CD4-positive, alpha-beta T cell treated with Interleukin-17A for 1 hour (primary cell): ENCODE measurements at regions not wholly inside any gene's neighbourhood (a gene's known extent, or its start where the extent isn't known, plus 50 kb on each side); places are given as distances from the start of the nearest gene placed in this dataset.

Experiments used
- DNase-seq: peaks from one replicate; pipeline ENCODE4 v3.0.0-alpha.2; 2020

DNA sequence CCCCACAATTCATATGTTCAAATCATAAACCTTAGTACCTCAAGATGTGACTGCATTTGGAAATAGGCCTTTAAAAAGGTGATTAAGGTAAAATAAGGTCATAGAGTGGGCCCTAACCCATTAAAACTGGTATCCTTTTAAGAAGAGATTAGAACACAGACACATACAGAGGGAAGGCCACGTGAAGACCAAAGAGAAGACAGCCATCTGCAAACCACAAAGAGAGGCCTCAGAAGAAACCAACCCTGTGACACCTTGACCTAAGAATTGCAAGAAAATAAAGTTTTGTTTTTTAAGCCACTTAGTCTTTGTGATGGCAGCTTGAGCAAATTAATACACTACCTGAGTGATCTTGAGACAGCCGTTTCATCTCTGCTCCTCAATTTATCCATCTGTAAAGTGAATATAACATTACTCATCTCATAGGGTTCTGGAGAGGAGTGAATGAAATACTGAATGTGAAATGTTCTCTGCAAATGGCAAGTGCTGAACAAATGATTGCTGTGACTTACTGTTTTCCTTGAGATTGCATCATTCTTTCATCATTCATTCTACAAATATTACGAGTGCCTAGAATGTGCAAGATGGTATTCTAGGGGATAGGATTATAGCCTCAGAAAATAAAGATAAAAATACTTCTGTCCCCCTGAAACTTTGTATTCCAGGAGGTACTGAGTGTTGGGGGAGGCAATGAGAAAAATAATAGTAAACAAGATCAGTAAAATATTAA is 222.0 kb upstream of the CDH13 start:
- DNase-seq: no peak

GRCh38 chr16:82402665-82403218 is 224.0 kb upstream of the CDH13 start:
- no peak for DNase-seq

DNA sequence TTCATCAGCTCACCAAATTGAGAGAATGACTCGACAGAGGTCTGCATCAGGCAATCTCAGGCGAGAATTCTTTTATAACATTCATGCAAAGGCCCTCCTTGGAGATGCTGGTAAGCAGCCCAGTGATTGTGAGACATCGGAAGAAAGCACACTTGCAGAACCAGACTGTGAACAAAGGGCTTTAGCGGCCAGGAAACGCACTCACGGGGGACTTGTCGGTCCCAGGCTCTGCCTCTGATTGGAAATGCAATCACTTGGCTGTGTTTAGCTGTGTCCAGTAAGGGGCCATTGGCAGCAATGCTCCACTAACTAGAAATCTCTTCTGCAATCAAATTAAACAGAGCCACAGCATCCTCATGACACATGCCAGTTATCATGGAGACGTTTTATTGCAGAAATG is 226.7 kb upstream of the CDH13 start:
- no peak for DNase-seq

DNA sequence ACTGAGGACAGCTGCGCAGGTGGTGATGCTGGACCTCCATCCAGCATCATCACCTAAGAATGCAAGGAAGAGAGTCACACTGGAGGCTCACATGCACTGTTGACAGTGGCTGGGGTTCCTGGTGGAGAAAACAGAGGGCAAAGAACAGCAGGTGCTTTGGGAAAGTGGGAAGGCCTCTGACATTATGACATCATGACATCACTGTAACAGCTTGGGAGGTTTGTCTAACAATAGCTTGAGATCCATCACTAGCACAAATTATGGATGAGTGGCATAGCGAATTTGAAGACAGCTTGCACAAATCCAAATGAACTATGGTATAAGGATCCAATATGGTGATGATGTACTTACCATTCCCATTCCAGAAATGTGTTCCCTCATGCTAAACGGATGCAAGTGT is 226.5 kb upstream of the MPHOSPH6 start:
- DNase-seq: no peak

DNA sequence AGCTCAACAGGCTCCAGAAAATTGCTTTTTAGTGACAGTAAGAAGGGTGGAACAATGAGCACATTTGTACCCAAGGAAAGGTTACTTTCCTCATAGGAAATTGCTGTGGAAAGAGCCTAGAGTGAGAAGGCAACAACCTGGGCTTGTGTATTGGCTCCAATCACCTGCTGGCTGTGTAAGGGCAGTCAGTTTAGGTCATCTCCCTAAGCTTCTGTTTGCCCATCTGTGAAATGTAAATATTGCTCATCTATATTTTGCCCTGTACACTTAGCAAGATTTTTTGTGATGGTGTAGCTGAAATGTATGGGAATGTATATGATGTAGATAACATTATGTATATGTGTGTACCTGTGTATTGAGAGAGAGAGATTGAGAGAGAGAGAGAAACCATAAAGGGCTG is 225.2 kb upstream of the MPHOSPH6 start:
- no peak for DNase-seq

GRCh38 chr16:82391690-82392089 is 221.7 kb upstream of the MPHOSPH6 start:
- DNase-seq: no peak

- DNase-seq: no peak
Measured at GRCh38 chr16:82389956-82390650, 220.1 kb upstream of the MPHOSPH6 start.

GRCh38 chr16:82386761-82387160 is 216.7 kb upstream of the MPHOSPH6 start:
- no peak for DNase-seq

DNA sequence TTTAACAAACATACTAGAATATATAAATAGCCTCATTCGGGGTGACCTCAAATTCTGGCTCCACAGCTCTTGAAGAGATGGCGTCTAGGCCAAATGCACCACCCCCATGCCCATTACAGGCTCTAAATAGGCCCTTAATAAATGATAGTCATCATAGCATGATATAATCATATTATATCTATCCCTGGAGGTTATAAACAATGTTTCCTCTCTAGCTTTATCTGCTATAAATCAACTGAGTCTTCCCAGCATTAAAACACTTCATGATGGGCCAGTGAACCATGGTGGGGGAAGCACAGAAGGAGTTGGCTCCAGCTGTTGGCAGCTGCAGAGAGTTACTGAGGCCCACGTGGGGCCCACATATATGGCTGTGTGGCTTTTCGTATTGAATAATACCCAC is 214.9 kb upstream of the MPHOSPH6 start:
- no peak for DNase-seq

DNA sequence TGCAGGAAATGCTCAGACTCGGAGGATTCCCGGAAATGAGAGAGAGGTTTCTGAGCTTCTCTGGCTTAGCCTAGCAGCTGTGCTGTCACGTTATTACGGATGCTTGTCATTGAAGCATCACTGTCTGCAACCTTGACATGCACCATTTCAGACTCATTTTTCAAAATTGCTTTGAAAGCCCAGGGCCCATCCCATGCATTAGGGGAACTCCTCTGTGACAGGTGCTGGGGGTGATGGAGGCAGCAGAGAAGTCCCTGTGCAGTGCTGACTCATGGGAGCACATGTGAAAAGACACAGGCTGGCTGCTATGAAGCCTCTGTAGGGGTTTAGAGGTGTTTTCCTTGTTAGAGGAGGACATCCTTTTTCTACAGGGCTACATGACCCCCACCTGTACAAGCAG is 214.0 kb upstream of the MPHOSPH6 start:
- no peak for DNase-seq

GRCh38 chr16:82382521-82382920 is 212.5 kb upstream of the MPHOSPH6 start:
- no peak for DNase-seq

GRCh38 chr16:82379551-82379950 is 209.5 kb upstream of the MPHOSPH6 start:
- DNase-seq: no peak

- no peak for DNase-seq
Measured at GRCh38 chr16:82373976-82374375, 204.0 kb upstream of the MPHOSPH6 start.

DNA sequence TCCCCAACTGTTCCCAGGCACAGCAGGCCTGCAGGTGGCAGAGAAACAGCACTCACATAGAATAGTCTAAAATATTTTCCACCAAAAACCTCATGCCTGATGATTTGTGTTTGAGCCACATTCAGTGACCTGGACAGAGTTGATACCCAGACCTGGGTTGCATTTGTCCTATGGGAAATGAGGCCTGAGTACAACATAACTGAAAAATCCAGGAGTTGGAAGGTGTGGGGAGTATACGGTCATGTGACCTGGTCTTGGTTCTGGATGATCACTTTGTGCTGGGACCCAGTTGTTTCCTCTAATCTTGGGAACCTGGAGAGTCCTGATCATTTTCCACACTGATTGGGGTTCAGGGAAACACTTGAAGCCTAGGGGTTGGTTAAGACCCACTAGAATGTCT is 200.3 kb upstream of the MPHOSPH6 start:
- DNase-seq: no peak

DNA sequence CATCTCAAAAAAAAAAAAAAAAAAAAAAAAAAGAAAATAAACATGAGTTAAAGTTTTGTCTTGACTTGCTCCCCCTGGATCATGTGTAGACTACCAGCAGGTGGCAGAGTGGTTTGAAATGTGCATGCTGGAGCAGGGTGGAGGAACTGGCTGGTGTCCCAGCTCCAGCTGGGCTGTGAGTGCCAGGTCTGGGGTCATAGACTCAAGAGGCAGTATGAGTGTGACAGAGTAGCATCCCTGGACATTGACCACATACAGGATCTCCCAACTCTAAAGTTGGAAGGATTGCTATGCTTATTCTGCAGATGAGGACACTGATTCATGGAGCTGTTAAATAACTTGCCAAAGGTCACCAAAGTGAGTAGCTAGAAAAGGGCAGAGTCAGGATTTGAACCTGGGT is 198.0 kb upstream of the MPHOSPH6 start:
- peak; percentile 34 for DNase-seq

GRCh38 chr16:82366462-82366861 is 196.4 kb upstream of the MPHOSPH6 start:
- DNase-seq: no peak

DNA sequence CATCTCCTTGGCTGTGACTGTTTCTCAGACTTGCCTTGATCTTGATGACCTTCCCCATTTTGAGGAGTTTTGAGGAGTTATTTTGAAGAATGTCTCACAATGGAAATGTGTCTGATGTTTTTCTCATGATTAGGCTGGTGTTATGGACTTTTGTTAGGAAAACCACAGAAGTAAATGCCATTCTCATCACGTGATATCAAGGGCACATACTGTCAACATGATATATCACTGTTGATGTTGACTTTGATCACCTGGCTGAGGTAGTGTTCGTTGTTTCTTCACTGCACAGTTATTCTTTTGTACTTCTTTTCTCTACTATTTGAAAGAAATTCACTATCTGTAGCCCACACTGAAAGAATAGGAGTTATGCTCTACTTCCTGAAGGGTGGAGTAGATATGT is 194.7 kb upstream of the MPHOSPH6 start:
- DNase-seq: no peak

DNA sequence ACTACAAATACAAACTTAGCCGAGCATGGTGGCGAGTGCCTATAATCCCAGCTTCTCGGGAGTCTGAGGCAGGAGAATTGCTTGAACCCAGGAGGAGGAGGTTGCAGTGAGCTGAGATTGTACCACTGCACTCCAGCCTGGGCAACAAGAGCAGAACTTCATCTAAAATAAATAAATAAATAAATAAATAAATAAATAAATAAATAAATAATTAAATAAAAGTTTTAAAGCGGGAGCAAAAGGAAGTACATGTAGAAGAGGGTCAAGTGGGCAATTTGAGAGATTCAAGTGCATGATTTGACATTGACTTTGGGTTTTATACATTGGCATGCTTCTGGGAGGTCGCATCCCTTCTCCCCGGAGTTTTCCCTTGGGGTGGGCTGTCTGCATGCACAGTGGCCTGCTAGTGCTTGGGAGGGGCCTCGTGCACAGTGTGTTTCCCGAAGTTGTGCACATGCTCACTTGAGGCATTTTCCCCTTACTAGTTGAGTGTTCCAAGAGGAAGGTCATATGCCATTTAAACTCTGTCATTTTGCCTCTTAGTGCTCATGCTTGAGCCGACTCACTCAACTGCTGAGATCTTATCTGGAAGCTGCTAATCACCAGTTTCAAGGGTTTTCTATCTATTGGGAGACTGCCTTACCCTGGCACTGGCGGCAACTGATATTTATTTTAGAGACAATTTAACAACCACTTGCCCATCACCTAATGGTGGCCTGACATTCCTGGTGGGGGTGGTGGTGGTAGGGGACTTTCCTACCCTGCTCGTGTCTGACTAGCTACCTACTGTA is 193.2 kb upstream of the MPHOSPH6 start:
- no peak for DNase-seq

DNA sequence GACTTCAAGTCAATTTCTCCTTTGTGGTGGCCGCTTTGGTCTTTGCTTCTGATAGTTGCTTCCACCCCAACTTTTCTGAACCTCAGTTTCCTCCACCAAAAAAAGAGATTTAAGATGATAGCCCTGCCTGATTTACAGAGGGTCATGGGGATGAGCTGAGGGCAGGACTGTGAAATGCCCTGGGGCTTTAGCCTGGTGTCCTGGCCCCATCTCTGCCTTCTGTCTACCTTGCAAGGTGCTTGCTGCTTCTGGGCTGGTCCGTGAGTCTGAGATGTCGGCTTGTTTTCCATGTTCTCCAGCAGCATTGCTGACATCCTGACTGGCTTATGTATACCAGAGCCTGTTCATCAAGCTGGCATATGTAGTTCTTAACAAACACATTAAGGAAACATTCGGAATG is 191.9 kb upstream of the MPHOSPH6 start:
- no peak for DNase-seq

DNA sequence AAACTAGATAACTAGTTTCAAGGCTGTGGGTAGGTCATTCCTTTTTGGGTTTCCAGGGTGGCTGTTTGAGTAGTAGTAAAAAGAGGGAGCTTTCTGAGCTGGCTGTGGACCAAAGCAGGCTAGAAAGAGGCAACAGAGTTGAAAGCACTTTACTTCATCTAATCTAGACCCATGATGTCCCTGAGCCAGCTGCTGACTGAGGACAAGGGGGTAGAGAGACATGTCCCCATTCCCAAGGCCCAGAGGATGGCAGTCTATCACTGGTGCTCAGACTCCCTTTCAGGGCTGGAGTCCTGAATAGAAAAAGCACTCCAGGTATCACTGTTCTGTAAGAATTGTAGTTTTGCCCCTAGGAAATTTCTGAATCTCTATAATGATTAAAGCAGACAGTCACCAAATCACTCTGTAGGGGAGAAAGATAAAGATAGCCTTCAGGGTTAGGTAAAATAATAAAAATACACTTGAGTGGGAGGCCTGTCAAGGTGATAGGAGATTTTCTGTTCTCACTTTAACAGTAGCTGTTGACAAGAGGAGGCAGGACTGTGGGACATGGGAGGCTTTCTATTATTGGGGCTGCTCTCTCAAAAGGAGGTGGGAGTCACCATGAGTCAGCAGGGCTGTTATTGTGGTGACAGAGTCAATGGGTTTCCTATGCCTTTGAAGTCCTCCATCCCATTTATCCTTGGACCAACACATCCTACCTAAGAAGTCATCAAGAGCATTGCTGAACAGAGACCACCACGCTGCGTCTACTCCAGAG is 190.2 kb upstream of the MPHOSPH6 start:
- no peak for DNase-seq

- DNase-seq: no peak
Measured at GRCh38 chr16:82358606-82359221, 188.7 kb upstream of the MPHOSPH6 start.

DNA sequence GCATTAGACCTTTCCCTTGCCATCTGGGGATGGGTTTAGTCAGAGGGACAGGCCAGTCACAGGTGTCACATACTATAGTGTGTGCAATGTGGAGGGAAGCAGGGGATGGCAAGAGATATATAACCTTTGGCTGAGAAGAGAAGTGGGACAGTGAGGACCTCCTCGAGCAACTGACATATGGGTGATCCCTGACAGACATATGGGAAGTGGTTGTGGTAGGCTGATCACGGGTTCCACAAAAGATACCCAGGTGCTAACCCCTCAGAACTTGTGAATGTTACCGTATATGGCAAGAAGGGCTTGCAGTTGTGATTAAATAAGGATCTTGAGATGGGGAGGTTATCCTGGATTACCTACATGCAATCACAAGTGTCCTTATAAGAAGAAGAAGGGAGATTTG is 188.1 kb upstream of the MPHOSPH6 start:
- DNase-seq: no peak
